ENCODE measurements at regions not wholly inside any gene's neighbourhood (a gene's known extent, or its start where the extent isn't known, plus 50 kb on each side); places are given as distances from the start of the nearest gene placed in this dataset.

- TF ChIP-seq CTCF (IDR thresholded peaks at IDR 0.05) = no peak
- TF ChIP-seq POLR2A (IDR thresholded peaks at IDR 0.05) = no peak
Measured at GRCh38 chr2:121148481-121148880, 136.5 kb downstream of the TFCP2L1 start.
